ENCODE measurements at regions not wholly inside any gene's neighbourhood (a gene's known extent, or its start where the extent isn't known, plus 50 kb on each side); places are given as distances from the start of the nearest gene placed in this dataset.

DNA sequence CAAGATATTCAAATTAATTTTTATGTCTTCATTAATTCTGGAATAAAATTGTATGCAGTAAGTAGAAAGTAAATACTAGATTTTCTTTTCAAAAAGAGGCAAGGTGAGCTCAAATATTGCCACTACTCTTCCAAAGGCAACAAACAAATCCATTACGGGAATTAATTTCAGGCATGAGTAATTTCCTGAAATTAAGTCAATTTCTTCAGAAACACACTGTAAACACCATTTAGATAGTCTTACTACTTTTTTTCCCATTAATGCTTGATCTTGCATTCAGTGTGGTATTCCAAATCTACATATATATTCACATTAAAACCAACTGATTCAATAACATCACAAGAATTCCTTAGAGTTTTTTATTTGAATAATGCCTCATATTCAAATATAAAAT is 1274.0 kb upstream of the CRIM1 start (continued):
- TF ChIP-seq, protein P1, sequence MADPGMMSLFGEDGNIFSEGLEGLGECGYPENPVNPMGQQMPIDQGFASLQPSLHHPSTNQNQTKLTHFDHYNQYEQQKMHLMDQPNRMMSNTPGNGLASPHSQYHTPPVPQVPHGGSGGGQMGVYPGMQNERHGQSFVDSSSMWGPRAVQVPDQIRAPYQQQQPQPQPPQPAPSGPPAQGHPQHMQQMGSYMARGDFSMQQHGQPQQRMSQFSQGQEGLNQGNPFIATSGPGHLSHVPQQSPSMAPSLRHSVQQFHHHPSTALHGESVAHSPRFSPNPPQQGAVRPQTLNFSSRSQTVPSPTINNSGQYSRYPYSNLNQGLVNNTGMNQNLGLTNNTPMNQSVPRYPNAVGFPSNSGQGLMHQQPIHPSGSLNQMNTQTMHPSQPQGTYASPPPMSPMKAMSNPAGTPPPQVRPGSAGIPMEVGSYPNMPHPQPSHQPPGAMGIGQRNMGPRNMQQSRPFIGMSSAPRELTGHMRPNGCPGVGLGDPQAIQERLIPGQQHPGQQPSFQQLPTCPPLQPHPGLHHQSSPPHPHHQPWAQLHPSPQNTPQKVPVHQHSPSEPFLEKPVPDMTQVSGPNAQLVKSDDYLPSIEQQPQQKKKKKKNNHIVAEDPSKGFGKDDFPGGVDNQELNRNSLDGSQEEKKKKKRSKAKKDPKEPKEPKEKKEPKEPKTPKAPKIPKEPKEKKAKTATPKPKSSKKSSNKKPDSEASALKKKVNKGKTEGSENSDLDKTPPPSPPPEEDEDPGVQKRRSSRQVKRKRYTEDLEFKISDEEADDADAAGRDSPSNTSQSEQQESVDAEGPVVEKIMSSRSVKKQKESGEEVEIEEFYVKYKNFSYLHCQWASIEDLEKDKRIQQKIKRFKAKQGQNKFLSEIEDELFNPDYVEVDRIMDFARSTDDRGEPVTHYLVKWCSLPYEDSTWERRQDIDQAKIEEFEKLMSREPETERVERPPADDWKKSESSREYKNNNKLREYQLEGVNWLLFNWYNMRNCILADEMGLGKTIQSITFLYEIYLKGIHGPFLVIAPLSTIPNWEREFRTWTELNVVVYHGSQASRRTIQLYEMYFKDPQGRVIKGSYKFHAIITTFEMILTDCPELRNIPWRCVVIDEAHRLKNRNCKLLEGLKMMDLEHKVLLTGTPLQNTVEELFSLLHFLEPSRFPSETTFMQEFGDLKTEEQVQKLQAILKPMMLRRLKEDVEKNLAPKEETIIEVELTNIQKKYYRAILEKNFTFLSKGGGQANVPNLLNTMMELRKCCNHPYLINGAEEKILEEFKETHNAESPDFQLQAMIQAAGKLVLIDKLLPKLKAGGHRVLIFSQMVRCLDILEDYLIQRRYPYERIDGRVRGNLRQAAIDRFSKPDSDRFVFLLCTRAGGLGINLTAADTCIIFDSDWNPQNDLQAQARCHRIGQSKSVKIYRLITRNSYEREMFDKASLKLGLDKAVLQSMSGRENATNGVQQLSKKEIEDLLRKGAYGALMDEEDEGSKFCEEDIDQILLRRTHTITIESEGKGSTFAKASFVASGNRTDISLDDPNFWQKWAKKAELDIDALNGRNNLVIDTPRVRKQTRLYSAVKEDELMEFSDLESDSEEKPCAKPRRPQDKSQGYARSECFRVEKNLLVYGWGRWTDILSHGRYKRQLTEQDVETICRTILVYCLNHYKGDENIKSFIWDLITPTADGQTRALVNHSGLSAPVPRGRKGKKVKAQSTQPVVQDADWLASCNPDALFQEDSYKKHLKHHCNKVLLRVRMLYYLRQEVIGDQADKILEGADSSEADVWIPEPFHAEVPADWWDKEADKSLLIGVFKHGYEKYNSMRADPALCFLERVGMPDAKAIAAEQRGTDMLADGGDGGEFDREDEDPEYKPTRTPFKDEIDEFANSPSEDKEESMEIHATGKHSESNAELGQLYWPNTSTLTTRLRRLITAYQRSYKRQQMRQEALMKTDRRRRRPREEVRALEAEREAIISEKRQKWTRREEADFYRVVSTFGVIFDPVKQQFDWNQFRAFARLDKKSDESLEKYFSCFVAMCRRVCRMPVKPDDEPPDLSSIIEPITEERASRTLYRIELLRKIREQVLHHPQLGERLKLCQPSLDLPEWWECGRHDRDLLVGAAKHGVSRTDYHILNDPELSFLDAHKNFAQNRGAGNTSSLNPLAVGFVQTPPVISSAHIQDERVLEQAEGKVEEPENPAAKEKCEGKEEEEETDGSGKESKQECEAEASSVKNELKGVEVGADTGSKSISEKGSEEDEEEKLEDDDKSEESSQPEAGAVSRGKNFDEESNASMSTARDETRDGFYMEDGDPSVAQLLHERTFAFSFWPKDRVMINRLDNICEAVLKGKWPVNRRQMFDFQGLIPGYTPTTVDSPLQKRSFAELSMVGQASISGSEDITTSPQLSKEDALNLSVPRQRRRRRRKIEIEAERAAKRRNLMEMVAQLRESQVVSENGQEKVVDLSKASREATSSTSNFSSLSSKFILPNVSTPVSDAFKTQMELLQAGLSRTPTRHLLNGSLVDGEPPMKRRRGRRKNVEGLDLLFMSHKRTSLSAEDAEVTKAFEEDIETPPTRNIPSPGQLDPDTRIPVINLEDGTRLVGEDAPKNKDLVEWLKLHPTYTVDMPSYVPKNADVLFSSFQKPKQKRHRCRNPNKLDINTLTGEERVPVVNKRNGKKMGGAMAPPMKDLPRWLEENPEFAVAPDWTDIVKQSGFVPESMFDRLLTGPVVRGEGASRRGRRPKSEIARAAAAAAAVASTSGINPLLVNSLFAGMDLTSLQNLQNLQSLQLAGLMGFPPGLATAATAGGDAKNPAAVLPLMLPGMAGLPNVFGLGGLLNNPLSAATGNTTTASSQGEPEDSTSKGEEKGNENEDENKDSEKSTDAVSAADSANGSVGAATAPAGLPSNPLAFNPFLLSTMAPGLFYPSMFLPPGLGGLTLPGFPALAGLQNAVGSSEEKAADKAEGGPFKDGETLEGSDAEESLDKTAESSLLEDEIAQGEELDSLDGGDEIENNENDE (IDR thresholded peaks at IDR 0.05; ENCODE audit: insufficient replicate concordance, low read length) = no peak
- TF ChIP-seq BRCA1 (IDR thresholded peaks at IDR 0.05; ENCODE audit: low read depth, low read length) (no peak), EP300 (IDR thresholded peaks at IDR 0.05; ENCODE audit: borderline replicate concordance in 1 of 2, low read depth in 2 of 2, low read length in 2 of 2) (no peak), MAFK (IDR thresholded peaks at IDR 0.05; ENCODE audit: low read depth, low read length) (no peak), SRF (IDR thresholded peaks at IDR 0.05; ENCODE audit: low read depth, low read length) (no peak), SP4 (IDR thresholded peaks at IDR 0.05; ENCODE audit: low read length) (no peak), TBP (IDR thresholded peaks at IDR 0.05; ENCODE audit: low read depth, low read length) (no peak)
- TF ChIP-seq, protein P2, sequence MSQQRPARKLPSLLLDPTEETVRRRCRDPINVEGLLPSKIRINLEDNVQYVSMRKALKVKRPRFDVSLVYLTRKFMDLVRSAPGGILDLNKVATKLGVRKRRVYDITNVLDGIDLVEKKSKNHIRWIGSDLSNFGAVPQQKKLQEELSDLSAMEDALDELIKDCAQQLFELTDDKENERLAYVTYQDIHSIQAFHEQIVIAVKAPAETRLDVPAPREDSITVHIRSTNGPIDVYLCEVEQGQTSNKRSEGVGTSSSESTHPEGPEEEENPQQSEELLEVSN (IDR thresholded peaks at IDR 0.05) = no peak

All from H1 (cell line).